CD4-positive, alpha-beta T cell treated with Interleukin-15 for 4 hours (primary cell): ENCODE measurements at regions not wholly inside any gene's neighbourhood (a gene's known extent, or its start where the extent isn't known, plus 50 kb on each side); places are given as distances from the start of the nearest gene placed in this dataset.
"Not testable (repeated sequence)": the region's sequence is repeated elsewhere in the genome, so short reads cannot be mapped to it uniquely, and the experiment has no call there.

Source experiments
- DNase-seq: peaks from one replicate; pipeline ENCODE4 v3.0.0-alpha.2; 2020; ENCODE audit warnings: low spot score

- DNase-seq, result not testable (repeated sequence)
Measured at GRCh38 chr9:41018948-41019347, 109.5 kb downstream of the FOXD4L6 start.

GRCh38 chr9:41016699-41017098 lies 111.8 kb downstream of the FOXD4L6 start:
- DNase-seq, result not testable (repeated sequence)

- not testable (repeated sequence) for DNase-seq
Measured at GRCh38 chr9:40999952-41000700, 128.4 kb downstream of the FOXD4L6 start.

GRCh38 chr9:40995490-40995889 lies 133.0 kb downstream of the FOXD4L6 start:
- DNase-seq, result not testable (repeated sequence)

- DNase-seq, result not testable (repeated sequence)
Measured at GRCh38 chr9:40993842-40994241, 134.6 kb downstream of the FOXD4L6 start.

GRCh38 chr9:40993375-40993774 lies 135.1 kb downstream of the FOXD4L6 start:
- not testable (repeated sequence) for DNase-seq

- DNase-seq, result not testable (repeated sequence)
Measured at GRCh38 chr9:40992472-40992821, 136.0 kb downstream of the FOXD4L6 start.

- DNase-seq, result peak; percentile 99
Measured at GRCh38 chr9:40991741-40992471, 136.6 kb downstream of the FOXD4L6 start.

GRCh38 chr9:40991100-40991740 lies 137.3 kb downstream of the FOXD4L6 start:
- not testable (repeated sequence) for DNase-seq

- not testable (repeated sequence) for DNase-seq
Measured at GRCh38 chr9:40986332-40986731, 142.1 kb downstream of the FOXD4L6 start.

GRCh38 chr9:40975351-40975750 lies 153.1 kb downstream of the FOXD4L6 start:
- DNase-seq, result not testable (repeated sequence)

GRCh38 chr9:40974912-40975311 lies 153.6 kb downstream of the FOXD4L6 start:
- not testable (repeated sequence) for DNase-seq

GRCh38 chr9:40971773-40972172 lies 156.7 kb downstream of the FOXD4L6 start:
- DNase-seq, result not testable (repeated sequence)

GRCh38 chr9:40970340-40970739 lies 158.1 kb downstream of the FOXD4L6 start:
- DNase-seq, result not testable (repeated sequence)

- DNase-seq, result not testable (repeated sequence)
Measured at GRCh38 chr9:40962461-40962860, 166.0 kb downstream of the FOXD4L6 start.

- not testable (repeated sequence) for DNase-seq
Measured at GRCh38 chr9:40951876-40952494, 176.5 kb downstream of the FOXD4L6 start.

GRCh38 chr9:40946228-40946627 lies 182.3 kb downstream of the FOXD4L6 start:
- DNase-seq, result not testable (repeated sequence)

GRCh38 chr9:40942730-40943129 lies 185.8 kb downstream of the FOXD4L6 start:
- DNase-seq, result not testable (repeated sequence)

GRCh38 chr9:40939888-40940209 lies 188.6 kb downstream of the FOXD4L6 start:
- not testable (repeated sequence) for DNase-seq

GRCh38 chr9:40939201-40939887 lies 189.1 kb downstream of the FOXD4L6 start:
- not testable (repeated sequence) for DNase-seq

- no peak for DNase-seq
Measured at GRCh38 chr9:40935336-40935735, 193.1 kb downstream of the FOXD4L6 start.

GRCh38 chr9:40934480-40934879 lies 194.0 kb downstream of the FOXD4L6 start:
- not testable (repeated sequence) for DNase-seq
